Muscle layer of duodenum (tissue), 2 donors: ENCODE measurements at regions not wholly inside any gene's neighbourhood (a gene's known extent, or its start where the extent isn't known, plus 50 kb on each side); places are given as distances from the start of the nearest gene placed in this dataset.

Experiments
- H3K27ac ChIP-seq: one replicate; pipeline ENCODE4 v1.7.0; 2013; ENCODE audit warnings: mild to moderate bottlenecking, low read length
- H3K27me3 ChIP-seq: one replicate; pipeline ENCODE4 v1.7.0; 2013; ENCODE audit warnings: low read depth, mild to moderate bottlenecking, control low read depth, low read length
- H3K36me3 ChIP-seq, 2 donors: one replicate each; pipeline ENCODE4 v1.7.0; 2013; ENCODE audit warnings: low read length in 2 of 2, control low read depth in 1 of 2, mild to moderate bottlenecking in 1 of 2; ENCODE audit not compliant: insufficient read depth in 2 of 2, control insufficient read depth in 1 of 2
- H3K4me1 ChIP-seq, 2 donors: one replicate each; pipeline ENCODE4 v1.7.0; 2013; ENCODE audit warnings: low read length in 2 of 2, mild to moderate bottlenecking in 2 of 2, control low read depth in 1 of 2, moderate library complexity in 1 of 2; ENCODE audit not compliant: insufficient read depth in 2 of 2, control insufficient read depth in 1 of 2
- H3K4me3 ChIP-seq, 2 donors: one replicate each; pipeline ENCODE4 v1.7.0; 2013; ENCODE audit warnings: low read length in 2 of 2, low read depth in 1 of 2, mild to moderate bottlenecking in 1 of 2
- H3K9me3 ChIP-seq, 2 donors: one replicate each; pipeline ENCODE4 v1.7.0; 2013; ENCODE audit warnings: low read length in 2 of 2, control low read depth in 1 of 2, mild to moderate bottlenecking in 1 of 2; ENCODE audit not compliant: control insufficient read depth in 1 of 2
- donor health status: healthy.

GRCh38 chr13:81409284-81409683 lies 1068.4 kb upstream of the SPRY2 start:
- H3K27ac ChIP-seq: no peak overlapping the region
- H3K4me1 ChIP-seq: no peaks in the 10 kb centered on the region
- H3K4me3 ChIP-seq: no peak overlapping the region
- H3K27me3 ChIP-seq: no peaks in the 10 kb centered on the region
- no peaks in the 10 kb centered on the region for H3K36me3 ChIP-seq
- no peaks in the 10 kb centered on the region for H3K9me3 ChIP-seq

DNA sequence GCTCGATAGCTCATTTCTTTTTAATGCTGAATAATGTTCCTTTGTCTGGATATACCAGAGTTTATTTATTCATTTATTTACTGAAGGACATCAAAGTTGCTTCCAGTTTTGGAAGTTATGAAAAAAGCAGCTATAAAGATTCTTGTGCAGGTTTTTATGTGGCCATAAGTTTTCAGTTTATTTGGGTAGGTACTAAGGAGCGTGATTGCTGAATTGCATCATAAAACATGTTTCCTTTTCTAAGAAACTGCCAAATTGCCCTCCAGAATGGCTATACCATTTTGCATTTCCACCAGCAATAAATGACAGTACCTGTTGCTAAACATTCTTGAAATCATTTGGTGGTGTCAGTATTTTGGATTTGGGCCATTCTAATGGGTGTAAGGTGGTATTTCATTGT lies 1067.7 kb upstream of the SPRY2 start:
- Histone ChIP-seq H3K27me3 (no peaks in the 10 kb centered on the region), H3K4me3 (no peak overlapping the region), H3K4me1 (no peaks in the 10 kb centered on the region), H3K36me3 (no peaks in the 10 kb centered on the region), H3K27ac (no peak overlapping the region), H3K9me3 (no peaks in the 10 kb centered on the region)

DNA sequence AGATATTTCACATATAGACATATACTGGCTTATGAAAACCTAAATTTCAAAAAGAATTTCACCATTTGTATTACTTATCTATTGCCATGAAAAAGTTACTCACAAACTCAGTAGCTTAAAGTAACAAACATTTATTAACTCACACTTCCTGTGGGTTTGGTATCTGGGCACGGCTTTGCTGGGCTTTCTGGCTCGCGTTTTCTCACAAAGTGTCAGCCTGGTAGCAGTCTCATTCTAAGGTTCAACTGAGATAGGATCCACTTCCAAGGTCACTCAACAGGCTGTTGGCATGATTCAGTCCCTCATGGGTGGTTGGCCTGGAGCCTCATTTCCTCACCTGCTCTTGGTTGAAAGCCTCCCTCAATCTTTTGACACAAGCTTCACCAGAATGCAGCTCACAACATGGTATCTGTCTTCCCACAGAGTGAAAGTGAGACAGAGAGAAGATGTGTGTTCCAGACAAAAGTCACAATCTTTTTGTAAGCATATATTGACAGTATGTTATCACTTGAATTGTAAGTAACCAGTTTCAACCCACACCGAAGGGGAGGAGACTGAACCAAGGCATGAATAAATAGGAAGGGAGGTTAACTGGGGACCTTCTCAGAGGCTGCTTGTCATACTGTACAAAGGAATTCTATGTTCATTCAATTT lies 1065.8 kb upstream of the SPRY2 start:
- no peak overlapping the region for H3K27ac ChIP-seq
- no peak overlapping the region for H3K4me3 ChIP-seq
- no peaks in the 10 kb centered on the region for H3K36me3 ChIP-seq
- H3K27me3 ChIP-seq: no peaks in the 10 kb centered on the region
- no peaks in the 10 kb centered on the region for H3K4me1 ChIP-seq
- H3K9me3 ChIP-seq: no peaks in the 10 kb centered on the region

DNA sequence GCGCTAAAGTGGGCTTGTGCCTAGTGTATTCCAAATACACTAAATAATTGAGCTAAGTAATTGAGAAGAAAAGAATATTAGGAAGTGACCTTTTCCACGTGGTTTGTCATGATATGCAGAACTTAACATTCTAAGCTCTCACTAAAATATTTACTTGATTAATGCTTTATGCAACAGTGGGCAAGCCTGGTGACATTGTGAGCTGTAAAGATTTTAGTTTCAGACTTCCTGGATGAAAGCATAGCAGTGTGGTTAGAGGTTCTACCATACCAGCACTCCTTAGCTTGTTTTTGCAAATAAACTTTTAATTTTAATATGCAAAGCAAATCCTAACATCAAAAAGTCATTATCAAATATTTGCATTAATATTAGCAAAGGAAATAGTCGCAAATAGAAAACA lies 1065.1 kb upstream of the SPRY2 start:
- no peaks in the 10 kb centered on the region for H3K36me3 ChIP-seq
- no peaks in the 10 kb centered on the region for H3K4me1 ChIP-seq
- no peak overlapping the region for H3K27ac ChIP-seq
- H3K9me3 ChIP-seq: no peaks in the 10 kb centered on the region
- H3K27me3 ChIP-seq: no peaks in the 10 kb centered on the region
- H3K4me3 ChIP-seq: no peak overlapping the region

GRCh38 chr13:81396192-81396591 lies 1055.3 kb upstream of the SPRY2 start:
- H3K27me3 ChIP-seq: no peaks in the 10 kb centered on the region
- no peaks in the 10 kb centered on the region for H3K4me1 ChIP-seq
- no peaks in the 10 kb centered on the region for H3K9me3 ChIP-seq
- no peak overlapping the region for H3K27ac ChIP-seq
- no peak overlapping the region for H3K4me3 ChIP-seq
- H3K36me3 ChIP-seq: no peaks in the 10 kb centered on the region

GRCh38 chr13:81395368-81395767 lies 1054.4 kb upstream of the SPRY2 start:
- Histone ChIP-seq H3K4me3 (no peak overlapping the region), H3K9me3 (no peaks in the 10 kb centered on the region), H3K36me3 (no peaks in the 10 kb centered on the region), H3K4me1 (no peaks in the 10 kb centered on the region), H3K27ac (no peak overlapping the region), H3K27me3 (no peaks in the 10 kb centered on the region)

- Histone ChIP-seq H3K4me1 (no peaks in the 10 kb centered on the region), H3K4me3 (no peak overlapping the region), H3K36me3 (no peaks in the 10 kb centered on the region), H3K9me3 (no peaks in the 10 kb centered on the region), H3K27ac (no peak overlapping the region), H3K27me3 (no peaks in the 10 kb centered on the region)
Observed at GRCh38 chr13:81394640-81395039, 1053.7 kb upstream of the SPRY2 start.

GRCh38 chr13:81393721-81394120 lies 1052.8 kb upstream of the SPRY2 start:
- Histone ChIP-seq H3K27ac (no peak overlapping the region), H3K27me3 (no peaks in the 10 kb centered on the region), H3K4me3 (no peak overlapping the region), H3K36me3 (no peaks in the 10 kb centered on the region), H3K4me1 (no peaks in the 10 kb centered on the region), H3K9me3 (no peaks in the 10 kb centered on the region)

DNA sequence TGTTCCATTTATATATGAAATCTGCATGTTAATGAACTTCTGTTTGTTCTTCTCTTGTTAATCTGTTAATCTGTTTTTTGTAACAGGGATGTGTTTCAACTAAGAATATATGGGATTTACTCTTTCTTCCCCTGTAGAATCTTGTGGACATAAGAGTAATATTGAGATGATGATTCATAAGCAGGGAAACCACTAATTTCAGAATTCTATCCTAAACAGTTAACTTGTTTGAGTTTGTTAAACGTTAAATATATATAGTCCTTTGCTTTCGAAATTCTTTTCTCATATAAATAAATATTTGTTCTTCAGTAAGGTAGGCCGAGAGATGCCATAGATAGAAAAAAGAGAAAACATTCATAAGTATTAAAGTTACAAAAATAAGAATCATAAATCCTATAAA lies 1052.2 kb upstream of the SPRY2 start:
- Histone ChIP-seq H3K36me3 (no peaks in the 10 kb centered on the region), H3K27me3 (no peaks in the 10 kb centered on the region), H3K27ac (no peak overlapping the region), H3K4me1 (no peaks in the 10 kb centered on the region), H3K9me3 (no peaks in the 10 kb centered on the region), H3K4me3 (no peak overlapping the region)

- Histone ChIP-seq H3K9me3 (no peaks in the 10 kb centered on the region), H3K27ac (no peak overlapping the region), H3K36me3 (no peaks in the 10 kb centered on the region), H3K4me1 (no peaks in the 10 kb centered on the region), H3K27me3 (no peaks in the 10 kb centered on the region), H3K4me3 (no peak overlapping the region)
Observed at GRCh38 chr13:81388400-81388799, 1047.5 kb upstream of the SPRY2 start.

GRCh38 chr13:81383444-81383843 lies 1042.5 kb upstream of the SPRY2 start:
- Histone ChIP-seq H3K27me3 (no peaks in the 10 kb centered on the region), H3K27ac (no peak overlapping the region), H3K4me1 (no peaks in the 10 kb centered on the region), H3K4me3 (no peak overlapping the region), H3K9me3 (peaks cover 0 to 3% of the 10 kb centered on the region in 2 donors), H3K36me3 (no peaks in the 10 kb centered on the region)

GRCh38 chr13:81382246-81382645 lies 1041.3 kb upstream of the SPRY2 start:
- Histone ChIP-seq H3K4me1 (no peaks in the 10 kb centered on the region), H3K36me3 (no peaks in the 10 kb centered on the region), H3K27me3 (no peaks in the 10 kb centered on the region), H3K4me3 (no peak overlapping the region), H3K9me3 (peaks cover 0 to 3% of the 10 kb centered on the region in 2 donors), H3K27ac (no peak overlapping the region)
